HuH-7 (cell line): ENCODE measurements at regions not wholly inside any gene's neighbourhood (a gene's known extent, or its start where the extent isn't known, plus 50 kb on each side); places are given as distances from the start of the nearest gene placed in this dataset.

ENCODE experiments used
- DNase-seq: peaks from one replicate; pipeline ENCODE4 v3.0.0; 2011; ENCODE audit warnings: low spot score

- DNase-seq = no peak
Observed at GRCh38 chr15:69843276-69843899, 254.3 kb downstream of the TLE3 start.

DNA sequence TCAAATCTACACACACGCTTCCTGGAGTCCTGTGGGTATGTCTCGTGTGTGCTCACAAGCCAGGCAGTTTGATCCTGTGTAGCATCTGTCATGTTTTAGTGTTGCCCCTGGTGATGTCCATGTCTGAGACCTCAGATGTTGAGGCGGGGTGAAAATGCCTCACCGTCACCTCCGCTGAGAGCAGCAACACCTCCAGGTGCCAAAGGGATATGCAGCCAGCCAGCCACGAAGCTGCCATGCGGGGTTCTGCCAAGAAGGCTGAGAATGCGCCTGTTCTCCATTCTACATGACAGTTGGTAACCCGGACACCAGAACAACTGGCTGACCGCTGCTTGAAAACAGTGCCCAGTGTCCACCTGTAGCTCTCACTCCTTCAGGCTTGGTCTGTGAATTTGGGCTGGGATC lies 253.8 kb downstream of the TLE3 start:
- no peak for DNase-seq

DNA sequence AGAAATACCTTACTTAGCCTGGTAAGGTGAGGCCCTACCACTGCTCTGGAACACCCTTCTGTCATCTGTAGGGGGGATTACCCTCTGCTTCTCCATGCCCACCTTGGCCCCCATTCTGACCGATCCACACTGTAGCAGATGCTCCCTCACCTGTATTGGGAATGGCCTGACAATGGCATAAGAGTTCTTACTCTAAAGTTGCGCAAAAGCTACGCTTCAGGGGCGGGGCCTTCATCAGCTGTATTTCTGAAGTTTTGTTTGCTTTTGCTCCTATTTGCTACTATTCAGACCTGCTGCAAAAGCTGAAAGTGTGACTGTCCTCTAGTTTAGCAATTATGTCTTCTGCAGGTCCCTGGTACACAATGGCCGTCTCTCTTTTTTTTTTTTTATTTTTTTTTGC lies 252.6 kb downstream of the TLE3 start:
- DNase-seq = no peak

DNA sequence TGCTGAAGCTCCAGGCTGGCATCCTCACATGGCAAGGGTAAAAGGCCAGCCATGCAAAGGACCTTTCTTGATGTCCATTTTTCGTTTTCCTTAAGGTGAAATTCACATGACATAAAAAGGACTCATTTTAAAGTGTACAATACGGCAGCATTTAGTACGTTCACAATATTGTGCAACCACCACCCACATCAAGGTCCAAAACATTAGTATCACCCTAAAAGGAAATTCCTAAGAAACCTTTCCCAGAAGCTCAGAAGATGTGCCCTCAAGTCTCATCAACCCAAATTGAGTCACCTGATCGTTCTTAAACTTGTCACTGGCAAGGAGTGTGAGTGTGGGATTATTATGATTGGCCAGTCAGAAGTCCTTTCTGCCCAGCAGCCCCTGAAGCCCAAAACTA lies 250.1 kb downstream of the TLE3 start:
- no peak for DNase-seq

GRCh38 chr15:69848096-69848495 lies 249.6 kb downstream of the TLE3 start:
- DNase-seq = no peak

GRCh38 chr15:69848551-69849231 lies 249.0 kb downstream of the TLE3 start:
- DNase-seq = no peak

GRCh38 chr15:69849232-69849610 lies 248.5 kb downstream of the TLE3 start:
- no peak for DNase-seq

- DNase-seq = no peak
Observed at GRCh38 chr15:69852482-69852881, 245.2 kb downstream of the TLE3 start.

DNA sequence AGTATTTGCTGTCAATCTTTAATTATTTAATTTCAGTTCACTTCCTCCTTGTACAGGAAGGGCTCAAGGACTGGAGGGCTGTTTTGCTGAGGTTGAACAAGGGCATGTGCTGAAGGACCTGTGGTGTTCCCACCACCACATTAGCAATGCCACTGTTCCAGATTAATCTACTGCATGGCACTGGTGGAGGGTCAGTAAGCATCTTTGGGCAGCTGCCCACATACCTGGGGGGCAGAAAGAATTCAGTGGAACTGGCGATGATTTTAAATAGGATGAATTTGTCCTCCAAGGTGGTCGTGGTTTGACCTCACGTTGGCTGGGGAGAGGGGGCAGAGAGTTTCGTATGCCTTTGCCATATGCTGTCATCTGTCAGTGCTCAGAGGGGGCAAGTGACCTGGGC lies 244.8 kb downstream of the TLE3 start:
- no peak for DNase-seq

DNA sequence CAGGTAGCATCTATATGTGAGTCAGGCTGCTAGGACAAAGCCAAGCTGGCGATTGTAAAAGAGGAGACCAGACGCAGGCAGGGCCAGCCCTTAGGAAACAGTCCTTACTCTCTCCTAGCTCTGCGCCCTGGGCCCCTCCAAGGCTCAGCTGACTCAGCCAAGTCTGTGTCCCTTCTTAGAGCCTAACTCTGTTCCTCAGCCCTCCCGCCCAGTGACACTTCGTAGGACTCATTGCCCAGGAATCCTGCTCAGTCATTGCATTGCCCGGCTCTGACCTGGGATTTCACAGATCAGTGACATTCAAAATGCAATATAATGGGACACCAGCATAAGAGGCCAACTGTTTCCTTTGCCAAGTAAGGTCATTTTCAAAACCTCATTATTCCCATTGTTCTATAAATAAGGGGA lies 244.2 kb downstream of the TLE3 start:
- DNase-seq = no peak

- DNase-seq = no peak
Observed at GRCh38 chr15:69854001-69854400, 243.7 kb downstream of the TLE3 start.

- DNase-seq = no peak
Observed at GRCh38 chr15:69854521-69855181, 243.1 kb downstream of the TLE3 start.

GRCh38 chr15:69855258-69856000 lies 242.3 kb downstream of the TLE3 start:
- no peak for DNase-seq

- no peak for DNase-seq
Observed at GRCh38 chr15:69857250-69857649, 240.5 kb downstream of the TLE3 start.

DNA sequence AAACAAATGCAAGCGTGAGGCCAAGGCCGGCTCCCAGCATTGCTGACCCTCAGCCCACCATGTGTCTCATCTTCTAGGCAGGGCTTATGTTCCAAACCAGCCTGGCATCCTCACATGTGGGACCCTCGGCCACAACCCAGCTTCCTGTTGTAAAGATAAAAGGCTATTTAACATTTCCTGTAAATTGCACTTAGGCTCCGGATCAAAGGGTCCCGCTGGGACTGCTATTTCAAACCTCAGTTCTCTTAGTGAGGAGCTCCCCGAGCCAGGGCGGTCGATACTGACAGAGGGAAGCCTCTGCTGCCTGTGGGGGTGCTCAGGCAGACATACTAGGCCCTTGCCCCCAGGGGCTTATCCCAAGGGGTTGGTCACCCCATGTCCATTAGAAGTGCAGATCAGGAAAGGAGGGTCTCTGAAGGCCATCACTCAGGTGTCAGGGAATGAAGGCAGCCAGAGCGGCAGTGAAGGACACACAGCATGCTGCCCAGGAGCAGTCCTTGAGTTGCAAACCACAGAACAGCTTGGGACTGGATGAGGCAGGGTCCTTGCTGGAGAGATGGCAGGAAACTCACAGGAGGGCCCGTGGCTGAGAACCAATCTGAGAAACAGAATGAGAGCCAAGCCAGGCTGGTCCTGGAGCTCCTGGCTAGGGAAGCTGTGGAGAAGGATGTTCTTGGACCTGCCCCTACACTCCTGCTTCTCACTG lies 239.9 kb downstream of the TLE3 start:
- DNase-seq = no peak

DNA sequence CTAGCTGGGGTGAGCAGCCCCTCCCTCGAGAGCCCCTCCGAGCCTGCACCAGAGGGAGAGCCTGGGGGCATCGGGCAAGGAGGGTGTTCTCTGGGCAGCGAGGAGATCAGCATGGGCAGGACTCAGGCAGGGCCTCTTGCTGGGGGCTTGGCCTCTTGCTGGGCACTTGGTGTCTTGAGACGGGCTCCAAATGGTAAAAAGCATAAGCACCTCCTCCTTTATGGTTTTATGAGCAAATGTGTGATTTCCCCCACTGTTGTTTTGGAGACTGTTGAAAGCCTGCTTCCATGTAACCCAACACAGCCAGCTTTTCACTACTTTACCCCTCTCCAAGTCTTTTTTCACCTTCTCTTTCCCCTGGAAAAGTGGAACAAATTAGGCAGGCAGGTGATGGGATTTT lies 239.3 kb downstream of the TLE3 start:
- no peak for DNase-seq

- DNase-seq = no peak
Observed at GRCh38 chr15:69859866-69860265, 237.9 kb downstream of the TLE3 start.

- DNase-seq = no peak
Observed at GRCh38 chr15:69860321-69860720, 237.4 kb downstream of the TLE3 start.

DNA sequence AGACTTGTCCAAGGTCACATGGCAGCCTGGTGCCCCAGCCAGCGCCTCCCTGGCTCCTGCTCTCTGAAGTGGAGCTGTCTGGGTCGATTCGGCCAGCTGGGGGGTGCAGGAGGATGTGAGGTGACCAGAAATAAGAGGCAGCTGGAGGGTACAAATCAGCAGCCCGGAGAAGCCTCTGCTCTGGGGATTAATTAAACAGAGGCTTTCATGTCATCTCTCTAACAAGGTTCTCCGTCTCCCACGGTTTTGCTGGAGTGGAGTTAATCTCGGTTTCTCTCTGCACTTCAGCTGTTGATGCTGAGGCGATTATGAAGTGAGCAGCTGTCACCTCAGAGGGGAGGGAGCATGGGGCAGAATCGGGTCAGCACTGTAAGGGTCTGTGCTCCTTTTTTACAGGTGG lies 236.8 kb downstream of the TLE3 start:
- DNase-seq = no peak

- DNase-seq = no peak
Observed at GRCh38 chr15:69861331-69862171, 236.2 kb downstream of the TLE3 start.

GRCh38 chr15:69862540-69862939 lies 235.2 kb downstream of the TLE3 start:
- DNase-seq = no peak
